Activated CD4-positive, alpha-beta T cell treated with anti-CD3 and anti-CD28 coated beads, Interleukin-2, Interleukin-6, amounts not matched to agents 100 ng/mL and 50 ng/mL, durations not matched to agents 16 hours and 8 hours (primary cell): ENCODE measurements at regions not wholly inside any gene's neighbourhood (a gene's known extent, or its start where the extent isn't known, plus 50 kb on each side); places are given as distances from the start of the nearest gene placed in this dataset.

Source experiments
- DNase-seq: peaks from one replicate; pipeline ENCODE4 v3.0.0-alpha.2; 2020

GRCh38 chr3:59698091-59698490, 648.3 kb upstream of the CFAP20DC start:
- DNase-seq = no peak

DNA sequence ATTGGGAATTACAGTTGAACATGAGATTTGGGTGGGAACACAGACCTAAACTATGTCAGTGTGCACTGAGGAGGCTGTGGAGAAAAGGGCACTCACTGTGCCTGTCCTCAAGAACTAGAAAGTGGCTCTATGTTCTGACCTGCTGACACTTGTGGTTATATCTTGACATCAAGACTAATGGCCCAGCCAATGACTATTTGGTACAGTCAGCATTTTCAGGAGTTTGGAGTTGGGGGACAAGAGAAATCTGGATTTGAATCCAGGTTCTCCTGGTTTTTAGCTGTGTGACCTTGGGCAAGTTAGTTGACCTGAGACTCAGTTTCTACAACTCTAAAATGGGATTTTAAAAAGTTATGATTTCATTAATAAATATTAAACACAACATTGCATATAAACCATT, 647.0 kb upstream of the CFAP20DC start:
- DNase-seq = no peak

- DNase-seq = no peak
Measured at GRCh38 chr3:59695860-59696259, 646.0 kb upstream of the CFAP20DC start.

GRCh38 chr3:59692117-59692516, 642.3 kb upstream of the CFAP20DC start:
- no peak for DNase-seq

GRCh38 chr3:59690886-59691285, 641.1 kb upstream of the CFAP20DC start:
- DNase-seq = no peak

GRCh38 chr3:59688636-59689035, 638.8 kb upstream of the CFAP20DC start:
- no peak for DNase-seq

GRCh38 chr3:59685432-59685831, 635.6 kb upstream of the CFAP20DC start:
- DNase-seq = no peak

DNA sequence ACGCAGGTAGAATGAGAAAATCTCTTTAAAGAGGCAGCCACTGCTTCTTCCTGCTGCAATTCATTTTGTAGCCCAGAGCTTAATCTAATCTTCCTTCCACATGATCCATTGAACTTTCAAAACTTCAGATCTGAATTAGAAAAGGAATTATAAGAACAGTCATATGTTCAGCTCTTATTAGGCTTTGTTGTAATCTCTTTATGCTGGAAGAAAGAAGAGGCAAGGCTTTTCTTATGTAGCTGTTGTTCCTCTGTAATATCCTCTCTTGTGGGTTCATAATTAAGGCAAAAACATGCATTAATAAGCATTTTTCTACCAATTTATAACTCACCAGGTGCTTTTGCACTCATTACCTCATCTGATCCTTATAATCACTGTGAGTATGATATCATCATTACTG, 634.9 kb upstream of the CFAP20DC start:
- DNase-seq = no peak

- DNase-seq = no peak
Measured at GRCh38 chr3:59680919-59681318, 631.1 kb upstream of the CFAP20DC start.

GRCh38 chr3:59677747-59678702, 628.2 kb upstream of the CFAP20DC start:
- no peak for DNase-seq

- DNase-seq = no peak
Measured at GRCh38 chr3:59675495-59675894, 625.7 kb upstream of the CFAP20DC start.

GRCh38 chr3:59663076-59663850, 613.4 kb upstream of the CFAP20DC start:
- DNase-seq = no peak

- DNase-seq = no peak
Measured at GRCh38 chr3:59660852-59661625, 611.2 kb upstream of the CFAP20DC start.

DNA sequence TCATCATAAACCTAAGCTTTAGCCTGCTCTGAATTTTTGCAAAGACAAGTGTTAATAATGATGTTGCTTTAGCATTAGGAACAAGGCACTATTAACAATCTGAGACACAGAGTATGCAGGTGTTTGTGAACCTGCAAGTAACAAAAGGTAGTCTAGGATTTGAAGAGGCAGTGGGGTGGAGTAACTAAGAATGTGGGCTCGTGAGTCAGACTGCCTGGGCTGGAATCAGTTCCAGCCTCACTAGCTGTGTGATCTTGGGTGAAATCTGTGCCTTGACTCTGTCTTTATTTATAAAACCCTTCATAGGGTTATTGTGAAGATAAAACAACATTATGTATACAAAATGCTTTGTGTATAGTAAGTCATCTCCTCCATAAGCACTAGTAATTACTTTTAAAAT, 610.6 kb upstream of the CFAP20DC start:
- no peak for DNase-seq

DNA sequence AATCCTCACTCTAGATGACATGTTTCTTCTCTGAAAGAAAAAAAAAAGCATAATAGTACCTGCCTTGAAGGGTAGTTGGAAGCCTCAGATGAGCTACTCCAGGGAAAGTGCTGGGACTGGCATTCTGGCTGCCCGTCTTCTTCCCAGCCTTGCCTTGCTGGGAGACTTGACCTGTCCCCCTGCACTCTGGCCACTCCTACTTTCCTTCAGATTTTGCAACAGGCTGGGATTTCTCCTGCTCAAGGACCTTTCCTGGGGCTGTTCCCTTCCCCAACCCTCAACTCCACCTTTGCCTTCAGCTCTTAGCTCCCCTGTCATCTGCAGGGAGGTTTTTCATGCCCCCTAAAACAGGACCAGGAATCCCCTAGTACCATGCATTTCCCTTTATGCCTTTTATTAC, 609.9 kb upstream of the CFAP20DC start:
- DNase-seq = no peak

DNA sequence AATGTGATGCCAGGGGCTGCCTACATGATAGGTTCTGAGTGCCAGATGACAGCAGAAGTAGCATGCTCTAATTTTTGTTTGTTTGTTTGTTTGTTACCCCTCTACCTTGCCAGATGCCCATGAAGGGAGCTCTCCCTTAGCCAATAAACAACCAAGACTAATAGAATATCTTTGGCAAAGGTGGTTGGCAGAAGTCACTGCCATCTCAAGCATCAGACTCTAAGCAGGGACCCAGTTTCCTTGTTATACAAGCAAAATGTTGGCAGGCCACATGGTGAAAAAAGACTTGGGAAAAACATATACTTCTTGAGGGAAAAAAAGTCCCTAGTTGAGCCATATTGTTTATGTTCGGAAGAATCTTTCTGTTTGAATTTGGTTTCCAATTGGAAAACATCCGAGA, 609.0 kb upstream of the CFAP20DC start:
- no peak for DNase-seq

DNA sequence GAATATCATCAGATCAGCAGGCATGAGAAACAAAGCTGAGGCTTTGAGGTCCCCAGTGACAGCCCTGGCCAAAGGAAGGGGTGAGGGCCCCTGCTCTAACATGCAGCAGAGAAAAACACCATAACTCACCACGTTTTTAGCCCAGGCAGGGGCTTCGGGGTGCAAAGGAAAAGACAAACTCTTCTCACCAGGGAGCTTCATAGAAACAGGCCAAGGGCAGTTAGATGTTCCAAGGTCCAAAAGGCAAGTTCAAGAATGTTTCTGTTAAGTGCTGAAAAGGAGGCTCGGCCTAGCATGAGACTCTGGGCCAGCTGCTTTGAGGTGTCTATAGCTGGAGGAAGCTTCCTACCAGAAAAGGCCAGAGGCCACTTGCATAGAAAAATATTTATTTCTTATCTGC, 608.4 kb upstream of the CFAP20DC start:
- no peak for DNase-seq

GRCh38 chr3:59655418-59656015, 605.7 kb upstream of the CFAP20DC start:
- DNase-seq = no peak

- DNase-seq = no peak
Measured at GRCh38 chr3:59654480-59655417, 604.9 kb upstream of the CFAP20DC start.

- no peak for DNase-seq
Measured at GRCh38 chr3:59654123-59654479, 604.3 kb upstream of the CFAP20DC start.

GRCh38 chr3:59653405-59654122, 603.7 kb upstream of the CFAP20DC start:
- DNase-seq = no peak
